ENCODE measurements at regions not wholly inside any gene's neighbourhood (a gene's known extent, or its start where the extent isn't known, plus 50 kb on each side); places are given as distances from the start of the nearest gene placed in this dataset.

GRCh38 chrX:7503251-7503650 lies 339.7 kb upstream of the VCX start:
- DNase-seq (ENCODE audit: low read depth, low spot score): no peak
- dilution Hi-C loops (cut with MboI; ENCODE audit: extremely low pct_ligation_motif_present, low sequenced_read_pairs) (no loop called here), intact Hi-C loops (cut with micrococcal nuclease) (no loop called here)
- Histone ChIP-seq H3K4me1 (ENCODE audit: control insufficient read depth, extremely low read depth, insufficient read depth, low read length) (no peaks in the 10 kb centered on the region), H3K27ac (ENCODE audit: insufficient read depth, low read depth, low read length) (no peak overlapping the region), H3K9me3 (replicated peaks; ENCODE audit: control insufficient read depth, insufficient read depth, low read length) (no peaks in the 10 kb centered on the region), H3K9me1 (replicated peaks; ENCODE audit: control insufficient read depth, extremely low read depth, insufficient read depth, low read length) (no peaks in the 10 kb centered on the region), H3K4me3 (replicated peaks in 1 of 3; ENCODE audit: insufficient read depth in 1 of 3, low read depth in 1 of 3, low read length in 3 of 3) (no peak overlapping the region), H3K79me2 (ENCODE audit: control insufficient read depth, insufficient read depth, low read length) (no peaks in the 10 kb centered on the region), H3K4me2 (ENCODE audit: insufficient read depth, low read length) (no peak overlapping the region), H3K27me3 (ENCODE audit: control insufficient read depth in 2 of 2, insufficient read depth in 2 of 2, low read length in 2 of 2) (no peaks in the 10 kb centered on the region), H4K20me1 (replicated peaks; ENCODE audit: control insufficient read depth, extremely low read depth, insufficient read depth, low read length) (no peaks in the 10 kb centered on the region), H2AFZ (ENCODE audit: low read depth, low read length) (no peak overlapping the region), H3K9ac (replicated peaks; ENCODE audit: extremely low read depth, insufficient read depth, low read length) (no peak overlapping the region), H3K36me3 (ENCODE audit: control insufficient read depth in 2 of 2, extremely low read depth in 1 of 2, insufficient read depth in 2 of 2, low read length in 2 of 2) (no peaks in the 10 kb centered on the region)
- ChIA-PET CTCF (no interaction called here), POLR2A (no interaction called here)
- no TSS peak for BruUV-seq (replicated peaks)
- FAIRE-seq: no peak
- TF ChIP-seq JUN (IDR thresholded peaks at IDR 0.05; ENCODE audit: borderline replicate concordance, insufficient read depth, insufficient read length, low read depth) (no peak), MYC (IDR thresholded peaks at IDR 0.05; ENCODE audit: low read depth, low read length) (no peak), POLR2A (IDR thresholded peaks at IDR 0.05; ENCODE audit: low read depth, low read length) (no peak), GATA2 (IDR thresholded peaks at IDR 0.05; ENCODE audit: insufficient read depth, insufficient read length, low read depth, low read length) (no peak), POLR2AphosphoS5 (IDR thresholded peaks at IDR 0.05; ENCODE audit: insufficient read depth, low read depth, low read length) (no peak), EZH2 (IDR thresholded peaks at IDR 0.05; ENCODE audit: borderline replicate concordance, low read depth, low read length, severe bottlenecking) (no peak), CTCF (IDR thresholded peaks at IDR 0.05; ENCODE audit: extremely low read depth in 1 of 2, insufficient read depth in 1 of 2, low read depth in 1 of 2, low read length in 2 of 2) (no peak), FOS (IDR thresholded peaks at IDR 0.05; ENCODE audit: borderline replicate concordance, insufficient read depth, low read length) (no peak), MAX (IDR thresholded peaks at IDR 0.05; ENCODE audit: insufficient read depth, insufficient read length) (no peak)
